ENCODE measurements at regions not wholly inside any gene's neighbourhood (a gene's known extent, or its start where the extent isn't known, plus 50 kb on each side); places are given as distances from the start of the nearest gene placed in this dataset.

GRCh38 chr3:8442993-8443650 is 58.5 kb upstream of the LMCD1 start:
- TF ChIP-seq, protein P1, sequence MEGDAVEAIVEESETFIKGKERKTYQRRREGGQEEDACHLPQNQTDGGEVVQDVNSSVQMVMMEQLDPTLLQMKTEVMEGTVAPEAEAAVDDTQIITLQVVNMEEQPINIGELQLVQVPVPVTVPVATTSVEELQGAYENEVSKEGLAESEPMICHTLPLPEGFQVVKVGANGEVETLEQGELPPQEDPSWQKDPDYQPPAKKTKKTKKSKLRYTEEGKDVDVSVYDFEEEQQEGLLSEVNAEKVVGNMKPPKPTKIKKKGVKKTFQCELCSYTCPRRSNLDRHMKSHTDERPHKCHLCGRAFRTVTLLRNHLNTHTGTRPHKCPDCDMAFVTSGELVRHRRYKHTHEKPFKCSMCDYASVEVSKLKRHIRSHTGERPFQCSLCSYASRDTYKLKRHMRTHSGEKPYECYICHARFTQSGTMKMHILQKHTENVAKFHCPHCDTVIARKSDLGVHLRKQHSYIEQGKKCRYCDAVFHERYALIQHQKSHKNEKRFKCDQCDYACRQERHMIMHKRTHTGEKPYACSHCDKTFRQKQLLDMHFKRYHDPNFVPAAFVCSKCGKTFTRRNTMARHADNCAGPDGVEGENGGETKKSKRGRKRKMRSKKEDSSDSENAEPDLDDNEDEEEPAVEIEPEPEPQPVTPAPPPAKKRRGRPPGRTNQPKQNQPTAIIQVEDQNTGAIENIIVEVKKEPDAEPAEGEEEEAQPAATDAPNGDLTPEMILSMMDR (IDR thresholded peaks at IDR 0.05; ENCODE audit: low read depth, low read length), result no peak
- no peak for TF ChIP-seq POLR2A (IDR thresholded peaks at IDR 0.05; ENCODE audit: extremely low read depth, insufficient read length)
- no peak for TF ChIP-seq MAX (IDR thresholded peaks at IDR 0.05; ENCODE audit: low read depth, low read length)

All from NB4 (cell line).